Muscle of leg (tissue), 3 donors: ENCODE measurements at regions not wholly inside any gene's neighbourhood (a gene's known extent, or its start where the extent isn't known, plus 50 kb on each side); places are given as distances from the start of the nearest gene placed in this dataset.

Experiments
- DNase-seq: peaks from one replicate; pipeline ENCODE4 v3.0.0; 2013
- H3K27ac ChIP-seq: one replicate; pipeline ENCODE4 v1.5.1; 2013; ENCODE audit warnings: mild to moderate bottlenecking, low read length, control low read depth
- H3K27me3 ChIP-seq: one replicate; pipeline ENCODE4 v1.6.1; 2013; ENCODE audit warnings: low read length; ENCODE audit not compliant: control insufficient read depth, insufficient read depth
- H3K36me3 ChIP-seq: one replicate; pipeline ENCODE4 v1.6.1; 2013; ENCODE audit warnings: low read length; ENCODE audit not compliant: control insufficient read depth, insufficient read depth
- H3K4me1 ChIP-seq: one replicate; pipeline ENCODE4 v1.6.1; 2013; ENCODE audit warnings: low read length; ENCODE audit not compliant: control insufficient read depth, insufficient read depth
- H3K4me3 ChIP-seq: one replicate; pipeline ENCODE4 v1.5.1; 2013; ENCODE audit warnings: low read length, control low read depth
- H3K9me3 ChIP-seq: replicated peaks from 2 replicates; pipeline ENCODE4 v1.6.1; 2013; ENCODE audit warnings: low read depth, low read length; ENCODE audit not compliant: control insufficient read depth
- WGBS: methylation state at CpG from one replicate; pipeline ENCODE4 v1.1.5; 2013; ENCODE audit warnings: missing lambda C conversion rate; ENCODE audit not compliant: insufficient coverage; 5-methylcytosine and 5-hydroxymethylcytosine counted together

DNA sequence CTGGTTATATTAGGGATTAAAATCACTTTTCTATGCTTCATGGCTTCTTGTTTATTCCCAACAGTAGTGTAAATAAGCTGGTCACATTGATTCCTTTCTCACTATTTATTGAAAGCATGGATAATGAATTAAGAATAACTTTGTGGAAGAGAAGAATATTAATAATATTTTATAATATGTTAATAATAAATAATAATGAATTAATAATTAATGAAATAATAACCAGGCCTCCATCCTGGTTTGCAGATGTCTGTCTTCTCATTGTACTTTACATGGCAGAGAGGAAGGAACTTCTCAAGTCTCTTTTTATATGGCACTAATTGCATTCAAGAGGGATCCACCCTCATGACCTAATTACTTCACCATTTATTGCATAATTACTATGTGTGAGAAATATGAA is 473.5 kb downstream of the PTPRC start:
- Histone ChIP-seq H3K36me3 (no peaks in the 10 kb centered on the region), H3K27ac (no peak overlapping the region), H3K4me1 (no peaks in the 10 kb centered on the region), H3K27me3 (no peaks in the 10 kb centered on the region), H3K4me3 (no peak overlapping the region), H3K9me3 (peaks cover 5% of the 10 kb centered on the region)
- DNase-seq: no peak

DNA sequence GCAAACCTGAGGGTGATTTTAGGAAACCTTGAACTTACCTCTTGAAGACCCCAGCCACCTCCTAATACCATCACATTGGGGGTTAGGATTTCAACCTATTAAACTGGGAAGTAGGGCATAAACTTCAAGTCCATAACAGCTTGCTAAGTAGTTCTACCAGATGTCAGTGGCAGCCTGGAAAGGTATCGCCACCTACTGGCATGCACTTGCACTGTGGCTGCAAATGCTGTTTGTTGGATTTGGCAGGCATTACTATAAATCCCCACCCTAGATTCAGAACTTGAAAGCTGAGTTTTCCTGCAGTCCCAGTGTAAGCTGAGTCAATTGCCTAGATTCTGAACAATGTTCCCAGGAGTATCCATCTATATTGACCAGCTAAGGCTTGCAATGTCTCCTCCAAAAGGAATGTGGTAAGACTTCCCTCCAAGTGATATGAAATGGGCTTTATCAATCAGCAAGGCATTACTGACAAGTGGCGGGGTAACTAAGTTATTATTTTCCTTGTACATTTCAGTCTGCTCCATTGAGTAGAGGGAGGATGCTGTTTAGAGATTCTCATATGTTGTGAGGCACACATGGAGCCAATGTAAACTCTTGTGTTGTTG is 474.5 kb downstream of the PTPRC start:
- peak; percentile 25 for DNase-seq
- Histone ChIP-seq H3K27me3 (no peaks in the 10 kb centered on the region), H3K4me1 (no peaks in the 10 kb centered on the region), H3K27ac (no peak overlapping the region), H3K4me3 (no peak overlapping the region), H3K9me3 (peaks cover 5% of the 10 kb centered on the region), H3K36me3 (no peaks in the 10 kb centered on the region)
- WGBS: no CpG with 5 or more reads among the region's 2 CpGs

DNA sequence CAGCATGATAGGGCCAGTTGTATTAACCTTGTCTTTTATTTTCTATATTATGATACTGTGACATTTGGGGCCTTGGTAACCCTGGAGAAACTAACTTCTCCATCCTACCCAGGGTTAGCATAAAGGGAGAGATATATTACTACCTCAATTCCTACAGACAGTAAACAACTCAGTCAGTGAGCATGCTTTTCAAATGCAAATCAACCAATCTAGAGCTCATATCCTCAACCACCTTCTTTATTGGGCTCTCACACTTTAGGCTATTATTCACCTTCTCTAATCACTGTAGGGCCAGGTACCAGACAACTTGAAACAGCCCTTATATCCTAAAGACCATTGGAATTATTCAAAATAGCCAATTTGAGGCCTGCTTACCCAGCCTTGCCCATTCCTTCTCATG is 477.6 kb downstream of the PTPRC start:
- H3K9me3 ChIP-seq: peaks cover 5% of the 10 kb centered on the region
- no peak overlapping the region for H3K4me3 ChIP-seq
- no peaks in the 10 kb centered on the region for H3K36me3 ChIP-seq
- H3K27me3 ChIP-seq: no peaks in the 10 kb centered on the region
- H3K27ac ChIP-seq: no peak overlapping the region
- DNase-seq: no peak
- H3K4me1 ChIP-seq: no peaks in the 10 kb centered on the region

DNA sequence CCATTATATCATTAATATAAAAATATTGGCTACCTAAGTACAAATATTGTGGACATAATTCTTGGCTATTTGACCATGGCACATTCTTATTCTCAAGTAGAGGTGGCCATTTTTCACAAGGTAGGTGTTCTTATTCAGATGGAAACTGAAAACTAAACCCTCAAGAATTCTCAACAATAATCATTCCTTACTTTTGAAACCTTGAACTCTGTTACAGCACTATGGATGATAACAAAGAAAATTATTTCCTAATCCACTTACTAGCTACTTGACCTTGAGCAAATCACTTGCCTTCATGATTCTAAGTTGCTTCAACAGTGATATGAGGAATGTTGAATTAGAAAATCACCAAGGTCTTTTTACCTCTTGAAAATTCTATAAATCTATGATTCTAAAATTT is 482.2 kb downstream of the PTPRC start:
- no peak overlapping the region for H3K4me3 ChIP-seq
- no peaks in the 10 kb centered on the region for H3K9me3 ChIP-seq
- no peaks in the 10 kb centered on the region for H3K27me3 ChIP-seq
- DNase-seq: no peak
- no peak overlapping the region for H3K27ac ChIP-seq
- no peaks in the 10 kb centered on the region for H3K36me3 ChIP-seq
- H3K4me1 ChIP-seq: no peaks in the 10 kb centered on the region

DNA sequence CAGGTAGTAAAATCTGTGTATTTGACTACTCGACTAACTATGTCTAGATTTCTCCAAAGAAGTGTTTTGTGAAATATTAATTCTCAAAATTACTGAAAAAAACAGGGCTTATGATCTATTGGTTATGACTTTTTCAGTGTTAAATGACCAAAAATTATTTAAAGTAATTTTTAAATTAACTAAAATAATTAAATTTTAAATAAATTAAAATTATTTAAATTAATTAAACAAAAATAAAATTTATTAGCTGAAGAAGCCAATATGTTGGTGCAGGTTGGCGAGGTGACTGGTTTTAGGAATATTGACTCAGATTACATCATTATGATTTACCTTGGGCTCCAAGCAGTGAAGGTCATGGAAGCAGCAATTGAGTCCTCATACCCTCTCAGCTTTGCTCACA is 483.2 kb downstream of the PTPRC start:
- Histone ChIP-seq H3K27me3 (no peaks in the 10 kb centered on the region), H3K9me3 (no peaks in the 10 kb centered on the region), H3K4me1 (no peaks in the 10 kb centered on the region), H3K4me3 (no peak overlapping the region), H3K36me3 (no peaks in the 10 kb centered on the region), H3K27ac (no peak overlapping the region)
- DNase-seq: no peak
- WGBS: no CpG with 5 or more reads among the region's 2 CpGs

DNA sequence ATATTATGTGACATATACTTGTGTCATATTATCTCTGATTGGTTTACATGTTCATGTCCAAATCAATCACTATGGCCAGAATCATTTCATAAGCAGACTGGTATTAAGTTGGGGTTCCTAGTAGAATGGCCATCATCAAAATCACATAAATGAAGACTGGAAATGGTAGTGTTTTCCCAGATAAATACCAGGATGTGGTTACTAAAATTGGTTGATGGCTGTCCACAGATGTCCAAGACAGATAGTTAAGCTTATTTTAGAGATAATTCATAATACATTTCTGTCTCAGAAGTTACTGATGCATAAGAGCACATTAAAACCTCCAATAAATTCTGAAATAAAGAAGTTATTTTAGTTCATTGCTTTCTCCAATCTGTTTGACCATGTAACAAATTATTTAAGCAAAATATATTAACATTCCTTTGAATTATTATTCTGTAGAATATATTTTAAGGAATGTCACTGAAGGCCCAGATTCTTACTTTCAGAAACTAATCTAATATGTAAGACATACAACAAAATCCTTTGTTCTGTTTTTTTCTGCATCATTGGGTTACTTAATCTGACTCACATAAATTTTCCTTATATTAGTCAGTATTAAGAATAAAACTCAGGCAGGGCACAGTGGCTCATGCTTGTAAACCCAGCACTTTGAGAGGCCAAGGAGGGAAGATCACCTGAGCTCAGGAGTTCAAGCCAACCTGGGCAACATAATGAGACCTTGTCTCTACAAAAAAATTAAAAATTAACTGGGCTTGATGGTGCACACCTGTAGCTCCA is 483.9 kb downstream of the PTPRC start:
- no peaks in the 10 kb centered on the region for H3K36me3 ChIP-seq
- H3K27me3 ChIP-seq: no peaks in the 10 kb centered on the region
- no peak overlapping the region for H3K4me3 ChIP-seq
- DNase-seq: no peak
- H3K4me1 ChIP-seq: no peaks in the 10 kb centered on the region
- no peak overlapping the region for H3K27ac ChIP-seq
- H3K9me3 ChIP-seq: no peaks in the 10 kb centered on the region

DNA sequence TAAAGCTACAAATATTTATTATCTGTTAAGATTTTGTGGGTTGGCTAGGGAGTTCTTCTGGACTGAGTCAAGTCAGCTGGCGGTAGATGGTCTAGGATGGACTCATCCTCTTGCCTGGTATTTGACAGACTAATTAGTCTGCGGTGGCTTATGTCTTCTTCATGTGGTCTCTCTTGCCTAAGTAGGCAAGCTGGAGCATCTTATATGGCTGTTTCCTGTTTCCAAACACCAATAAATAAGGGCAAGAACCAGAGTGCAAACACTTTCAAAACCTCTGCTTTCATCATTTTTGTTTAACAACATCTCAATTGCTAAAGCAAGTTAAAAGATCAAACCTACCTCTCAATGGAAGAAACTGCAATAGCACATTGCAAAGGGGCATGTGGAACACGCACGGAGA is 484.8 kb downstream of the PTPRC start:
- H3K27me3 ChIP-seq: no peaks in the 10 kb centered on the region
- H3K9me3 ChIP-seq: no peaks in the 10 kb centered on the region
- H3K4me1 ChIP-seq: no peaks in the 10 kb centered on the region
- 100% methylated on average over 2 of the region's 4 CpGs for WGBS
- no peak overlapping the region for H3K4me3 ChIP-seq
- no peak overlapping the region for H3K27ac ChIP-seq
- H3K36me3 ChIP-seq: no peaks in the 10 kb centered on the region
- no peak for DNase-seq

DNA sequence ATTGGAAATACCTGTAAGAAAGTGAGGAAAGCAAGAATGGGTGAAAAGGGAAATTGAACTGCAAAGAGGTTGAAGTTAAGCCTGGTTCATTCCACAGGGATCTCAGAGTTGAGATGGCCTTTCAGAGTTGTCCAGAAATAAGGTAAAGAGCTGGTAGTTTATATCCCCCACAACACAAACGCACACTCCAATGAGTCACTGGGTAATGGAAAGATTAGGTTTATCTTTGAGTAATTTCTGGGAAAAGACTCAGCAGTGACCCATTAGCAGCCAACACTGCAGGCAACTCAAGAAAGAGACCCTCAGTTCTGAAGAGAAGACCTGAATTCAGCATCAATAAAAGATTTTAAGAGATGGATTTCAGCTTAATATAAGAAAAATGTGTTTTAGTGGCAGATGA is 485.5 kb downstream of the PTPRC start:
- WGBS: no CpG with 5 or more reads among the region's 1 CpG
- no peaks in the 10 kb centered on the region for H3K27me3 ChIP-seq
- H3K4me1 ChIP-seq: no peaks in the 10 kb centered on the region
- no peak for DNase-seq
- no peak overlapping the region for H3K27ac ChIP-seq
- no peaks in the 10 kb centered on the region for H3K9me3 ChIP-seq
- H3K36me3 ChIP-seq: no peaks in the 10 kb centered on the region
- H3K4me3 ChIP-seq: no peak overlapping the region

DNA sequence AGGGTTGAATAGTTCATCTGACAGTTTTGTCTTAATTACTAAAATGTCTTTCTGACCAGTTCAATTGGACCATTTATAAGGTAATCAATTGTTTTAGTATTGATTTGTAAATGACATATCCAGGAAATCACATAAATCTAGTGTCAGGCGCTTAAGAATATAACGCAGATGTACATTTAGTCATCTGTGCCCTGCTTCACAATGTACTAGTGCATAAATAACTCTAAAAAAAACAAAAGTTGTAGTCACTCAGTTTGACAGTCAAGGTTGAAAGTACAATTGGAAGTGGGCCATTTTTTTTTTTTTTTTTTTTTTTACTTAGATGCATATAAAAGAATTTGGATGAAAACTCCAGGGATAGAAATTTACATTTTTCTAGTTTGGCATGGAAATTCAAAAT is 490.4 kb downstream of the PTPRC start:
- Histone ChIP-seq H3K27ac (no peak overlapping the region), H3K27me3 (no peaks in the 10 kb centered on the region), H3K36me3 (no peaks in the 10 kb centered on the region), H3K9me3 (no peaks in the 10 kb centered on the region), H3K4me1 (no peaks in the 10 kb centered on the region), H3K4me3 (no peak overlapping the region)
- peak; percentile 8 for DNase-seq
- WGBS: no CpG with 5 or more reads among the region's 2 CpGs

DNA sequence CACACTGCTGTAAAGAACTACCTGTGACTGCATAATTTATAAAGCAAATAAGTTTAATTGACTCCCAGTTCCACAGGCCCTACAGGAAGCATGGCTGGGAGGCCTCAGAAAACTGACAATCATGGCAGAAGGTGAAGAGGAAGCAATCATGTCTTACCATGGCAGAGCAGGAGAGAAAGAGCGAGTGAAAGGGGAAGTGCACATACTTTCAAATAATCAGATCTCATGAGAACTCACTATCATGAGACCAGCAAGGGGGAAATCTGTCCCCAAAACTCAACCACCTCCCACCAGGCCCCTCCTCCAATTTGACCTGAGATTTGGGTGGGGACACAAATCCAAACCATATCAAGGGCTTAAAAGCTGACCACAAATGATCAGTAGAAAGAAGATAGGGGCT is 493.2 kb downstream of the PTPRC start:
- DNase-seq: no peak
- no peak overlapping the region for H3K27ac ChIP-seq
- WGBS: no CpG with 5 or more reads among the region's 1 CpG

DNA sequence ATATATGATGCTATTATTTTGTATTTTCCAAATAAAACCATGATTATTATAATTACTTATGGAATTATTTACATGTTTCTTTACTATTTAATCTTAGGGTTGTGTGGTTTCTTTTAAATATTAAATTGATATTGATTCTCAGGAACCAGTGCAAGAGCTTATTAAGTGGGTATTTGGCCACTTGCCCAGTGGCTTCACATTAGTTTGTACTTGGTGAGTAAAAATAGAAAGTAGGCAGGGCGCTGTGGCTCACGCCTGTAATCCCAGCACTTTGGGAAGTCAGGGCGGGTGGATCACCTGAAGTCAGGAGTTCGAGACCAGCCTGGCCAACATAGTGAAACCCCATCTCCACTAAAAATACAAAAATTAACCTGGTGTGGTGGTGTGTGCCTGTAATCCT is 497.1 kb downstream of the PTPRC start:
- H3K9me3 ChIP-seq: no peaks in the 10 kb centered on the region
- DNase-seq: no peak
- H3K27me3 ChIP-seq: no peaks in the 10 kb centered on the region
- no peaks in the 10 kb centered on the region for H3K4me1 ChIP-seq
- 80% methylated on average over 1 of the region's 4 CpGs for WGBS
- H3K4me3 ChIP-seq: no peak overlapping the region
- no peaks in the 10 kb centered on the region for H3K36me3 ChIP-seq
- no peak overlapping the region for H3K27ac ChIP-seq

More for the DNA sequence above, 493.2 kb downstream of the PTPRC start:
- H3K27me3 ChIP-seq: no peaks in the 10 kb centered on the region
- no peak overlapping the region for H3K4me3 ChIP-seq
- no peaks in the 10 kb centered on the region for H3K4me1 ChIP-seq
- H3K9me3 ChIP-seq: no peaks in the 10 kb centered on the region
- H3K36me3 ChIP-seq: no peaks in the 10 kb centered on the region
